HG03342 (cell line): ENCODE measurements at regions not wholly inside any gene's neighbourhood (a gene's known extent, or its start where the extent isn't known, plus 50 kb on each side); places are given as distances from the start of the nearest gene placed in this dataset.

Experiments
- ATAC-seq: cut with Tn5 transposase; IDR thresholded peaks from one replicate; pipeline ENCODE4 v1.9.1; 2021; ENCODE audit warnings: mild to moderate bottlenecking, moderate library complexity; ENCODE audit not compliant: unreplicated experiment

DNA sequence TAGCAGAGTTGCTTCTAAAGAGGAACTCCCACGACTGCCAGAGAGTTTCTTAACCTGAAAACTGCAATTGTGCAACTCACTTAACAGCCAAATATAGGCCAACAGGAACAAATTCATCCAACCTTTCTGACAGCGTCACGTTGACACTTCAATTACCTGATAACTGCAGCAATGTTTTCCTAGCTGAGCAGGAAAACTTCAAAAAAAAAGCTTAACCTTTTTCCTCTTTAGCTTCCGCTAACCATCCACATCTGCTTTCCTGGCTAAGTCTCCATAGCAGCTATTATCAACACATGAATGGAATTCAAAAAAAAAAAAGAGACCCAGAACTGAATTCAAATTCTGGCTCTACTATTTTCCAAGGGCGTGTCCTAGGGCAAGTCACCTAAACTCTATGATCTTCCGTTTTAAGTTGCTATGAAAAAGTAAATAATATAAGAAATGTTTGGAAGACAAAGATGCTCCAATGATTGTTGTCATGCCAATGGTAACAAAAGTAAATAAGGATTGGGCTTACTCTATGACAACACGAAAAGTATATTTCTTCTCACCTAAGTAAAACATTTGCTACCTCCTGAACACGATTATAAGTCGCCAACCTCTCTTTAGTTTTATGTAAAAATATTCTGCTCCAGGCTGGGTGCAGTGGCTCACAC, 524.6 kb upstream of the JARID2 start:
- ATAC-seq, result no peak

DNA sequence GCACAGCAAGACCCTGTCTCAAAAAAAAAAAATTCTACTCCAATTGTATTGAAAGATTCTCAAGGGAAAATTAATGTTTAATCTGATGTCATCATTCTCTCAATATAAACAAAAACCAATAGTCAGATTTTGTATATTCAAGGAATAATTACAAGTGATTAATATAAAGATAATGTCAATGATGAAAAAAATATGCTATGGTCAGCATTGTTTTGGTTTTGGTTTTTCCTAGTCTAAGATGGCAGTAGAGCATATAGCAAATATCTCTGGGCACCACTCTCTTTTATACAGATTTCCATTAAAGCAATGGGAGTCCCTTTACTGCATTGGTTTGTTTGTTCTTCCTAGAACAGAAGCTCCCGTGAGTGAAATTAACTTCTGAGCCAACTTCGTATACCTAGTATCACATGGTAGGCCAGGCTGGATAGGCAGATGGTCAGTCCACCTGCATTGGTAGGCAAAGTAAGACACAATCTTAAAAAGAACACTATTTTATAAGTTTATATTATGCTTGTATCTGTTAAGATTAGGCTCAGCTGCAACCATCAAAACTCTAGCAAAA, 523.8 kb upstream of the JARID2 start:
- no peak for ATAC-seq

DNA sequence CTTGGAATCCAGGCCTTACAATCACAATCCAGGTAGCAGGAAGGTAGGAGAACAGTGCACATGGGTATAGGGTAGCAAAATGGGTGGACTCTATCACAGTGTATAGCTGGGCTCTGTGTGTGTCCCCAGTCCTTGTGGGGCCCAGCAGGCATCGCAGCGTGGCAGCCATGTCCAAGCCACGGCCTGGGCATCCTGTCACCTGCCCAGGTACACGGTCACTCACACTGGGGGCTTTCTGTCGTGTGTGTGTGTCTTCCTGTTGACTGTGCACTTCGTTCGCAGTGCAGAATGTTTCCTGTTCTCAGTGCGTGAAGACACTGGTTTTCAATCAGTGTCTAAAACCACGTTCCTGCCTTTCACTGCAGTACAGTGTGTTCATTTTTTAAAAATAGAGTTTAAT, 523.2 kb upstream of the JARID2 start:
- ATAC-seq, result no peak

DNA sequence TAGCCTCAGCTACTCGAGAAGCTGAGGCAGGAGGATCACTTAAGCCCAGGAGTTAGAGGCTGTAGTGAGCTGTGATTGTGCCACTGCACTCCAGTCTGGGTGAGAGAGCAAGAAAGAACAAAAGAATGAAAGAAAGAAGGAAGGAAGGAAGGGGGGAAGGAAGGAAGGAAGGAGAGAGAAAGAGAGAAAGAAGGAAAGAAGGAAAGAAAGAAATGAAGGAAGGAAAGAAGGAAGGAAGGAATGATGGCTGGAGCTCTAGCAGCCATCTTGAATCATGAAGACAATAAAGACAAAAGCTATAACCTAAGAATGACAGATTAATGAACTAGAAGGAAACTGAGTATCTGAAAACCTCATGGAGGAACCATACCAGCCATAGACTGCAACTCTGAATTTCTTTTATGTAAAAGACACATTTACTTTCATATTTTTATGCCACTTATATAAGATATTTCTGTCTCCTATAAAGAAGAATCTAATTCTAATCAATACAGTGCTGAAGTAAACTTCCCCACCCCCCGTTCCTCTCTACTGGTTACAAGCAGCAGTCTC, 522.3 kb upstream of the JARID2 start:
- no peak for ATAC-seq

DNA sequence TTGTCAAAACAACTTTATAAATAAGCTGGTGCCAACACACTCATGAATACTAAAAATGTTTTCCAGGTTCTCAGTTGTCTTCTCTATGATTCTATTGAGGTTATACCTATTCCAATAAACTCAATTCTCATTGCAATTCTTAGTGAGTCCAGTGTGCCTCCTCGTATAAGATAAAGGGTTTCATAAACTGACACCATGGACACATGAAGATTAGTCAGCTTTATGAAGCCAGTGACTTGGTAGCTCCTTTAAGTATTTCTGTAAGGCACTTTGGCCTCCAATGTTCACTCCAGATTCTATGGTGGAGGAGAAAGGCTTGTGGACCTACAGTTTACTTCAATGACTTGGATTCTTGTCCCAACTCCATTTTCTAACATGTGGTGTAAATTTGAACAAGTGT, 521.3 kb upstream of the JARID2 start:
- ATAC-seq, result no peak

DNA sequence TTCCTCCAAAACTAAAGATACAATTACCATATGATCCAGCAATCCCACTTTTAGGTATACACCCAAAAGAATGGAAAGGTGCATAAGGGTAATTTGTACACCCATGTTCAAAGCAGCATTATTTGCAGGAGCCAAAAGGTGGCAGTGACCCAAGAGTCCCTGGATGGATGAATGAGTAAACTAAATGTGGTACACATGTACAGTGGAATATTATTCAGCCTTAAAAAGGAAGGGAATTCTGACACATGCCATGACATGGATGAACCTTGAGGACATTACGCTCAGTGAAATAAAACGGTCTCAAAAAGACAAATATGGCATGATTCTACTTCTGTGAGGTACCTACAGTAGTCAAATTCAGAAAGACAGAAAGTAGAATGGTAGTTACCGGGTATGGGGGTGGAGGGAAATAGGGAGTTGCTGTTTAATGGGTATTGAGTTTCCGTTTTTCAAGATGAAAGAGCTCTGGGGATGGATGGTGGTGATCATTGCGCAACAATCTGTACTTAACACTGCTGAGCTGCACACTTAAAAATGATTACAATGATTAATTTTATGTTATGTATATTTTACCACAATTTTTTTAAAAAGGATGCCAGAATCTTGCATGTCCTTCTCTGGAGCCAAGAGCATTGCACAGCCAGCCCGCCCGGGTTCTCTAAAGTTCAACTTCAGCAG, 518.9 kb upstream of the JARID2 start:
- ATAC-seq, result no peak

DNA sequence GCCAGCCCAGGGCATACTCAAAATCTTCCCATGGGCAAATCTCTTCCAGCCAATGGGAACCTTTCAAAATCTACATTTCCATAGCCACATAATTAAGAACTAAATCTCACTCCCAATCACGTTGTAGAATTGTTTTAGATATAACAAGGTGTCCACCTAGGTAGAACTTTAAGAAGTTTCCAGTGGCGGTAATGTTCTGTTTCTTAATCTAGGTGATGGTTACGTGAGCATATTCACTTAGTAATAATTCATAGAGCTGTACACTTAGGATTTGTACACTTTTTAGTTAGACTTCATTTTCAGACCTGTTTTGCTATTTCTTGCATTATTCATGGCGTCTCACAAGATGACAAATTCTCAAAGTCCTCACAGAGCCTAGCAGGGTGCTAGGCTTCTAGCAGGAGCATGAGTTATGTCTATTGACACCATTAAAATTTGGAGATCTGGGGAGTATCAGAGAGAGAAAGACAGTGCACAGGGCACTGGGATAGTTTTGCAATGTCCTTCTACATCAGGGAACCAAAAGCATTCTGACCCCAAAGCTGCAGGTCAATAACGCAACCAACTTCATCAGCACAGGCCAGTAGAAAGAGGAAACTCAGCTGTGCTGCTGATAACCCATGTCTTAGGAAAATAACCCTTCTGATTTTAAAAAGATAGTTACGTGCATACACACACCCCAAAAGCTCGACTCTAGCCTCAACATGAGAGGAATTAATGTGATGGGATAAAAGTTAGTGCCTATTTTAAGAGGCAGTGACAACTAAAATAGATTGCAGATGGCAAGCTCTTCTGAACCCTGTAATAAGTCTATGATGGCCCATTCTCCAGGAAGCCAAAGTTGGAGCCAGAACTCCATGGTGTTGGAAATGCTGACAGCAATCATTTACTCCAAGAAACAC, 518.1 kb upstream of the JARID2 start:
- ATAC-seq, result no peak

DNA sequence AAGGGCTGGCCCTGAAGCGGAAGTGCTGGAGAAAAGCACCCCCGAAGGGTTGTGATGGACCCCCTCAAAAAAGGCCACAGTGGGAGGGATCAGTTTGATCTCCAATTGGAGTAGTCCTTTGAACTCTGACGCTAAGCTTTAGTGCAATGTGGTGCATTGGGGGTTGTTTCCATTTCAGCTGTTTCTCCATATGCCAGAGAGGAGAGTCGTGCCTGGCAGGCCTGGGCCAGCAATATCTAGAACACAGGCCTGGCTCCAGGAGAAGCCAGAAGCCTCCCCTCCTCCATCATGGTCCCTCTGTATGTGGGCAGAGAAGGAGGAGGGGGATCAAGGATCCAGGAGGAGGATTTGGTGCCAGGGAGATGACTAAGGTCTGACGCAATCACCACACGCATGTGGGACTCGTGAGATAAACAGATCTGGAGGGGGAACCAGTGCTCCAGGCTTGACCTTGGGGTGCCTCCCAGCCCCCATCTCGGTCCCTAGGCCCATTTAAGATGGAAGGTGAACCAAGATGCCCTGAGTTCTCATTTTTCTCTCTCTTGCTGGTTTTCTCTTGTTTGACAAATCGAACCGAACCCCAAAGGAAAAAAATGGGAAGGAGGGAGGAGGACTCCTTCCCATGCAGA, 517.4 kb upstream of the JARID2 start:
- no peak for ATAC-seq

DNA sequence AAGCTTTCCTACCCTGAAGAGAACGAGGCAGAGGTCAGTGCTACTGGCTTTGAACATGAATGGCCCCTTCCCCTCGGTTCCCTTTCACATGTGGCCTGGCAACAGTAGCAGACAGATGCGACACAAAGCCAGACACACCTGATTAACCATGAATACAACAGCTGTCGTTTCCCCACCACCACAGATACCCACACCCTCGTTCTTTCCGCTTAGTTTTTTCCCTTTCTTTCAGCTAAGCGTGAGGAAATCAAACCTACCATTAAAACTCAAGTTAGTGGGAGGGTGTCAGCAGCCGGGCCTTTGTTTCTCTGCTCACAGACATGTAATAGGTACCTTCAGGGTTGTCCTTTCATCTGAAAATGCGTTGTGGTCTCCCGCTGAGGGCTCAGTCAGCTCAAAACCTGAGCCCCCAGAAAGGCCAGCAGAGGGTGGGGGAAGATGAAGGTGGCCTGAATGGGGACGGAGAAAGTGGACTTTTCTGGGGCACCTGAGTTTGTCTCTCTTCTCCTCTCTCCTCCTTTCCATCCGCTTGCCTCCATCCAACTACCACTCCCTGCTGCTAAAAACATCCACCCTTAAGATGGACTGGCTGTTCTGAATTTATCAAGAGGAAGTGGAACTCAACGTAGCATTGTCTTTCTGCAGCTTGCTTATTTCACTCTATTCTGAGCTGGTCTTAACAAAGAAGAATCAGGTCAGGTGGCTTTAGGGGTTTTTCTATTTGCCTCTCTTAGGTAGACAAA, 516.6 kb upstream of the JARID2 start:
- ATAC-seq, result peak; percentile 64

DNA sequence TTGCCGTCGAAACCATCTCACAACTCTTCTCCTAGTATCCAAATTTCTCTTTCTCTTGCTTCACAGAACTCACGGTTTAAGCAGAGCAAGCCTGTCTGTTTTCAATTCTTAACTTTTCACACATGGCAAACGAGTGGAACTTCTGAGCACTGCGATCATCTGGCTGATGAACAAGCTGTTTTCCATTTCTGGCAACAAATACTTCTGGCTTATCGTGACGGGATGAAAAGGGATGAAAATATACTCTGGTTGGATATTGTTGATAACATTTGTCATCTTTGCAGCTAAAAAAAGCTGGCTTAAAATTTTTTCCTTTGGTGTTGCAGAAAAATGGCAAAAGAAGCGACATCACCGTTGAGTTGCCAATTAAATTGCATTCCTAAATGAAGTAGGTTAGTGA, 515.2 kb upstream of the JARID2 start:
- ATAC-seq, result no peak

DNA sequence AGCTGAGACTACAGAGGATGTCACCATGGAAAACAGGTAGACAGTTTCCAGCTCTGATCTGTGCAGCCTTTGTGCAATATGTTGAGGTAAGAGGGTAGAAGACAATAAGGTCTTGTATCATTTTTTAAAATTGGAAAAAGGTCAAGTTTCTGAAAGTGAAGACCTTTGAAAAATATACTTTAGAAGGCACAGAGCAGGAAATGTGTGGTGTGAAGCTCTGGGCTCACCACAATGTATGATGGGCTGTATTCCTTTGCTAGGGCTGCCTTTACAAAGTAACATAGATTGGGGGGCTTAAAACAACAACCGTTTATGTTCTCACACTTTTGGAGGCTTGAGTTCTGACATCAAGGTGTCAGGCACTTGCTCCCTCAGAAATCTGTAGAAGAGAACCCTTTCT, 514.3 kb upstream of the JARID2 start:
- ATAC-seq, result no peak

DNA sequence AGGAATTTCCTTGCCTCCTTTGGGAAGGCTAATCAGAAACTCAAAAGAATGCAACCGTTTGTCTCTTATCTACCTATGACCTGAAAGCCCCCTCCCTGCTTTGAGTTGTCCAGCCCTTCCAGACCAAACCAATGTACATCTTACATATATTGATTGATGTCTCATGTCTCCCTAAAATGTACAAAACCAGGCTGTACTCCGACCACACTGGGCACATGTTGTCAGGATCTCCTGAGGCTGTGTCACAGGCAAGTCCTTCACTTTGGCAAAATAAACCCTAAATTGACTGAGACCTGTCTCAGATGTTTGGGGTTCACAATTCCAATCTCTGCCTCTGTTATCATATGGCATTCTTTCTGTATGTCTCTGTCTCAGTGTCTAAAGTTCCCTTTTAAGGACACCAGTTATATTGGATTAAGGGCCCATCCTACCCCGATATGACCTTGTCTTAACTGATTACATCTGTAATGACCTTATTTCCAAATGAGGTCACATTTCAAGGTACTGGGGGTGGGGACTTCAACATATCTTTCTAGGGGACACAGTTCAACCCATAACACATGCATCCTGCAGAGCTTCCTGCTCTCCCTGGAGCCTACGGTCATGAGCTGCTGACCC, 513.5 kb upstream of the JARID2 start:
- no peak for ATAC-seq

DNA sequence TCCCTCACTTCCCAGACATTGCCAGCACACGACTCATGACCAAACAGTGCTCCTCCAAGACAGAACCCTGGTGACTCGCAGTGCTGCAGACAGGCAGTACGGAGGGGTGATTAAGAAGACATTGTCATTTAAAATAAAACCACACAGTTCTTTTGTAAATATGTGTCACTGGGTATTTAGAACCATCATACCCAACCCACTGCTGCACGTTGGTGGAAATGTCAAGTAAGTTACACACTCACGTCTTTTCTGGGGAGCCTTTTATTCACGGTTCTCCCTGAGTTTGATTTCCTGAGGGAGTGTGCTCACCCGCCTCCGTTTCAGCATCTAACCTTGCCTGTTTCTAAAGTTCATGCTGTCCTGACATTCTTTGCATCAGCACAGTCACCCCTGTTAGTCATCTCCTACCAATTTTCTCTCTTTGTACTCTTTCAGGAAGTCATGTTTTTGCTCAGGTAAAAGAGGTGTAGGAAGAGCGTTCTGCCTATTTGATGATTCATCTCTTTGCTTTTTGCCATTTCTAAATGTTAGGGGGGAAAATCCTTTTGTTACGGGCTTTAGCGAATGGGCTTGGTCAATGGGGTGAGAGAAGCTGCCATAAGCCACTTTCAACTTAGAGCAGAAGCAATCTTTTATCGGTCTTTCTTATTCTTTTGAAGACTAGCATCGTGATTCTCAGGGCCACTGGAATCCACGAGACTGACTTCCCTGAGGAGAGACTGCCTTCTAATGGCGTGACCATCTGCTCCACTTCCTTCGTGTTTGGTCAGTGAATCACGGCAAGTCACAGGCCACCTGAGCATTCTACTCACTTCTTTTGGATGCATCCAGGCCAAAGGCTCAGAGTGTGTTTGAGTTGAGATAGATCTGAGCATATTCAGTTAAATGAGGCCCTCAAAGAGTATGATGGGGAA, 512.8 kb upstream of the JARID2 start:
- ATAC-seq, result no peak

DNA sequence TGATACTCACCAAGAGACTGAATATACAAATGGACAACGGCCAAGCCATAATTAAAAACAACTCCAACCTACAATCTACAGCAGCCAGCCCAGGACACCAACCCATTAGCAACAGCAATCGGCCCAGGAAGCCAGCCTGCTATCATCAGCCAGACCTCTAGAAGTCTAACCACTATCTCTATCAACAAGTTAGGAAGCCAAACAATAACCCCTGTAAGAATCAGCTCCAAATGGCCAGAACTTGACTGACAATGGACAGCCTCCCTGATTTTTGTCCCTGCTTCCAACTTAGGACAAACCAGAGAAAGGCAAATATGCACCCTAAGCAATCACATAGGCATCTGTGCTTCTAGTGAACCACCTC, 511.8 kb upstream of the JARID2 start:
- ATAC-seq, result no peak

DNA sequence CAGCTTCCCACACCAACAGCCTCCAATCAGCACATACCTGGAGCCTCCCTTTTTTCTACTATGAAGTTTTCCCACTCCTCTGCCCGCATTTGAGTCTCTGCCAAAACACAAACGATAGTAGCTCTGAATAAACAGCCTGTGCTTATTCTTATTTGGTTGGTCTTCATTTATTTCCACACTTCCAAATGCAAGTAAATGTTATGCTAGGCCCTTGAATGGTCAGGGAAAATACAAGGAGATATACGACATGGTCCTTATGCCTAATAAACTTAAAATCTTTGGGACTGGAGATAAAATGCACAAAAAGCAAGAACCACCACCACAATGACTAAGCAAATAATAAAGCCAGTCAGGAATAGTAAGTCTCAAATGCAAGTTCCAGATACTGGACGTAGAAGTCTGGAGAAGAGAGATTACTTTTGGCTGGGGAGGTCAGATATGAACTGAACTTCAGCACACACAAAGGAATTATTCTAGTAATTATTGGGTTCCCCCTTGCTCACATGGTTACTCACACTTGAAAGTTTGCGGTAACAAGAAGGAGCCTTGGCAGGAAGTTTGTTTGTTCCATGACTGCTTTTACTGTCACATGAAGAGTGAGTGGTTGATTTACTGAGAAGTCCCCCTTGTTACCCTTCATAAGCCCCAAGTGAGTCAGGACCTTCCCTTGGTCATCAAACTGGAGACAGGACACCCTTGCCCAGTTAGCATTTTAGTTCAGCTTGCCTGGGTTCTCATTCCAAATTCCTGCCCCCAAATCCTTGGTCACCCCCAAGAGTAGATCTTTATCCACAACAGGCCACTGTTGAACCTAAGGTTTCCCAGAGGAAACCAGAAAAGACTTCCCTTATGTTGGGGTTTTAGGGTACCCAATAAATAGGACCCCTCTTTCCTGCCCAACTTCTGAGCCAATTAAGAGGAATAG, 511.2 kb upstream of the JARID2 start:
- ATAC-seq, result peak; percentile 84

DNA sequence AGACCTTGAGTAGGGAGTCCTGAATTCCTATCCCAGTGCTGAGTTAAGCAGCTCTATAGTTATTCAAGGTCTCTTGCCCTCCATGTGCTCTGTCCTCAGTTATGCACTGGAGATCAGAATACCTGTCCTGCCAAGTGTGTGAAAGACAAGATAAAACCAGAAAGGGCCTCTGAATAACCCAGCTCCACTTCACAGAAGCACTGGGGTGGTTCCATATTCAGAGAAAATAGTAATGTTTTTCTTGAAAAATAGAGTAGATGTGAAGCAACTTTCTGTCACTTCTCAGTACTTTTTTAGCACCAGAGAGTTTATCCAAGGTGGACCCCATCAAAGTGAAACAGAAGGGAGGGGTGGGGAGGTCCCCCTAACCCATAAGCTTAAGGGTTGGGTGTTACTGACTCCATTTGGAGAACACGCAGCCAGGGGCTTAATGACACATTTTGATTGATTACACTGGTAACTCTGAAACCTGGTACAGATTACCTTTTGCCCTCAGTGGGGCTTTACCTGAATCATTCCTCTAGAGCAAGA, 509.8 kb upstream of the JARID2 start:
- ATAC-seq, result no peak

DNA sequence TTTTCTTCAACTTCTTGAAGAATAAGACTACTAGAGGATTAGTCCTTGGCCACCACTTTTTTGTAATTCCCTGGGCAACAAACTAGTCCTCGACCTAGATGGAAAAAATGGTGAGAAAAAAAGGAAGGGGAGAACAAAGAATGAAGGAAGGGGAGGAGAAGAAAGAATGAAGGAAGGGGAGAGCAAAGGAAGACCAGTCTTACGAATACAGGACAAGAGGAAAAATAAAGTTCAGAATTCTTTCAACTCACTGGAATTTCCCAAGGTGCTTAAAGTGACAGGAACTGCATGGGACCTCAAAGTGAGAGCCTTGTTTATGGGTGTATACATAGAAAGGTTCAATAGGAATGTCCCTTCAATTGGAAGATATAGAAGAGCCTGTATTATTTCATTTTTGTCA, 509.3 kb upstream of the JARID2 start:
- ATAC-seq, result no peak
